ENCODE measurements at regions not wholly inside any gene's neighbourhood (a gene's known extent, or its start where the extent isn't known, plus 50 kb on each side); places are given as distances from the start of the nearest gene placed in this dataset.
A peak's percentile ranks its signal among the peaks of the same experiment; 100 is the strongest.

DNA sequence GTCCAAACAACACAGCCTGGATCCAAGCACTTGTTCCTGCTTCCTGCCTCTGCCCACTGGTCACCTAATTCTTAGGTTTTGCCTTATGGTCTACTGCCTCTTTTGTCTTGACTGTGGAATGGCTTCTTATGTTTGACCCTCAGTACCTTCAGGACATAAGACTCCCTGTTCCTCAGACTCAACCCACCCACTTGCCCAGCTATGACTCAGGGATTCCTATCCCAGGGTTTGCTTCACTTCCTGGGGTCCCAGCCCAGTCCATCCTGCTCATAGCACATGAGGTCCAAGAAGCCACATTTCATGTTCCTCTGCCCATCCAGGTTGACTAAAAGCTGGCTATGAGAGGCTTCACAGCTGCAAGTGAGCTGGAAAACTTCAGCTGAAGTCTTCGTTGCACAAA lies 320.9 kb upstream of the CDH5 start:
- DNase-seq (ENCODE audit: low read depth): peak; percentile 28
- TF ChIP-seq, protein P1, sequence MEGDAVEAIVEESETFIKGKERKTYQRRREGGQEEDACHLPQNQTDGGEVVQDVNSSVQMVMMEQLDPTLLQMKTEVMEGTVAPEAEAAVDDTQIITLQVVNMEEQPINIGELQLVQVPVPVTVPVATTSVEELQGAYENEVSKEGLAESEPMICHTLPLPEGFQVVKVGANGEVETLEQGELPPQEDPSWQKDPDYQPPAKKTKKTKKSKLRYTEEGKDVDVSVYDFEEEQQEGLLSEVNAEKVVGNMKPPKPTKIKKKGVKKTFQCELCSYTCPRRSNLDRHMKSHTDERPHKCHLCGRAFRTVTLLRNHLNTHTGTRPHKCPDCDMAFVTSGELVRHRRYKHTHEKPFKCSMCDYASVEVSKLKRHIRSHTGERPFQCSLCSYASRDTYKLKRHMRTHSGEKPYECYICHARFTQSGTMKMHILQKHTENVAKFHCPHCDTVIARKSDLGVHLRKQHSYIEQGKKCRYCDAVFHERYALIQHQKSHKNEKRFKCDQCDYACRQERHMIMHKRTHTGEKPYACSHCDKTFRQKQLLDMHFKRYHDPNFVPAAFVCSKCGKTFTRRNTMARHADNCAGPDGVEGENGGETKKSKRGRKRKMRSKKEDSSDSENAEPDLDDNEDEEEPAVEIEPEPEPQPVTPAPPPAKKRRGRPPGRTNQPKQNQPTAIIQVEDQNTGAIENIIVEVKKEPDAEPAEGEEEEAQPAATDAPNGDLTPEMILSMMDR (conservative IDR thresholded peaks at IDR 0.05; ENCODE audit: low read depth, low read length): no peak
- H3K4me3 ChIP-seq (ENCODE audit: low read depth, low read length): no peak overlapping the region

DNA sequence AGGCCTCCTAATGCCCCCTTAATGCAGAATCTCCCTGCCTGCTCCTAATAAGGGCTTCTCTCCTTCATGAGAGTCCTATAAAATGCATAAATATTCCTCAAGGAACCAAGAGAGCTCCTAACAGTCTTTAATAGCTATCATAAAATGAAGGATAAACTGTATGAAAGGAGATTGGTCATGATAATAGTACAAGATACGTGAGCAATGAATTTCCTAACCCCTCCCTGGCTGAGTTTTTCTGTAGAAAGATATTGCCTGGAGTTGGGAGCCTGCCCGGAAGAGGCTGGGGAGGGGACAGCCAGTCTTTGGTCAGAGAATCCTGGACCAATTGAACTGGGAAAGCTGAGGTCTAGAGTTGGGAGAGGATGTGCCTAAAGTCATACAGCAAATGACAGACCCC lies 321.9 kb upstream of the CDH5 start:
- H3K4me3 ChIP-seq (ENCODE audit: low read depth, low read length): no peak overlapping the region
- TF ChIP-seq, protein P1 (conservative IDR thresholded peaks at IDR 0.05; ENCODE audit: low read depth, low read length): no peak
- DNase-seq (ENCODE audit: low read depth): no peak

DNA sequence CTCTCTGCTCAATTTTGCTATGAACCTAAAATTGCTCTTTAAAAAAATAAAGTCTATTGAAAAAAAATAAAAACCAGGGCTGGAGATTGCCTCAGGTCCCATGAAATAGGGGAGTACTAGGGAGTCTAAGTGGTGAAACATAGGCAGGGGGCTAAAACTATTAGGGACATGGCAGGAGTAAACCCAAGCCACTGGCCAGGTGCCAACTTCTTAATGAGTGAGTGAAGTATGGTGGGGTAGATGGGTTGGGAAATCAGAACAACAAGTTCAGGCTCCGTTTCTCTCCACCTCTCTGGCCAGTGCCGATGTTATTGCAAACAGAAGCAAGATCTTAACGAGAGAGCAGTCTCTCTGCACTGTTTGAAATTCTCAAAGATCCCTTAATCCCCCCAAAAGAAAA lies 322.4 kb upstream of the CDH5 start:
- H3K4me3 ChIP-seq (ENCODE audit: low read depth, low read length): no peak overlapping the region
- TF ChIP-seq, protein P1 (conservative IDR thresholded peaks at IDR 0.05; ENCODE audit: low read depth, low read length): no peak
- no peak for DNase-seq (ENCODE audit: low read depth)

DNA sequence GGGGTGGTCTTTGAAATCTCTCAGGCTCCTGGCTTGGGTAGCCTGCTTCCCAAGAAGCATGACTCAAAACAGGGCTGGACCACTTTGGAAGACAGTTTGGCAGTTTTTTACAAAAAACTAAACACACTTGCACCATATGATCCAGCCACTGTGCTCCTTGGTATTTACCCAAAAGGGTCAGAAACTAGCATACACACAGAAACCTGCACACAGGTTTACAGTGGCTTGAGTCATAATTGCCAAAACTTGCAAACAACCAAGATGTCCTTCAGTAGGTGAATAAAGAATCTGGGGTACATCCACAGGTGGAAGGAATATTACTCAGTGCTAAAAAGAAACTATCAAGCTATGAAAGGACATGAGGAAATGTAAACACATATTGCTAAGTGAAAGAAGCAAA lies 323.2 kb upstream of the CDH5 start:
- no peak overlapping the region for H3K4me3 ChIP-seq (ENCODE audit: low read depth, low read length)
- DNase-seq (ENCODE audit: low read depth): no peak
- TF ChIP-seq, protein P1 (conservative IDR thresholded peaks at IDR 0.05; ENCODE audit: low read depth, low read length): no peak

DNA sequence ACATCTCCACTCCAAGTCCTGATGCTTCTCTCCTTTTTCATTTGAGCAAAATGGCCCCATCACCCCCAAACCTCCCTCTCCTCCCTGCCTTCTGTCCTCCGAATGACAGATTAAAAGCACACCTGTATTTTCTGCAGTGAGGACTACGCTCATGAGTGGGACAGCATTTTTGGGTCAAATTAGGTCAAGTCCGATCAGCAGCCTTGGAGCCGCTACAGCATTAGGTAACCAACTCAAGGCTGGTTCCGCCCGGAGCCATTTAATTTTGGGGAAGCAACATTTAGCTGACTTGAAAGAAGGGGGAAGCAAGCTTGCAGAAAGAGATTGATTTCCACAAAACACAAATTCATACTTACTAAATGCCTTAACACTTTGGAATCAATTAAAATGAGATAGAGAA lies 324.1 kb upstream of the CDH5 start:
- TF ChIP-seq, protein P1 (conservative IDR thresholded peaks at IDR 0.05; ENCODE audit: low read depth, low read length): no peak
- no peak overlapping the region for H3K4me3 ChIP-seq (ENCODE audit: low read depth, low read length)

DNA sequence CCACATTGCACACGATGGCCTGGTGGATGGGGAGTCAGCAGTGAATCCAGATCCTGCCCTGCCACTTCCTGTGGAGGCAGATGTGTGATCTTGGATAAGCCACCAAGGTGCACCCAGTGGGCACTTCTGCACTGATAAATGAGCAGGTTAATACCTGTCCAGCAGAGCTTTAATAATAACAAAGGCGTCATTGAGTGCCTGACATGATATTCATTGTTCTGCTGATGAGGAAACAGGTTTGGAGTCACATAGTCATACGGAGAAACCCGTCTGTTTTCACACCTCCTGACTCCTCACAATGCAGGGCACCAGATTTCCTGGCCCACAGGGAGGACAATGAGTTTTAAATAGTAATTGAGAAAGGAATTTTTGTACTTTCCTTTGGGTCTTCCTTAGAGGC lies 324.6 kb upstream of the CDH5 start:
- TF ChIP-seq, protein P1 (conservative IDR thresholded peaks at IDR 0.05; ENCODE audit: low read depth, low read length): no peak
- H3K4me3 ChIP-seq (ENCODE audit: low read depth, low read length): no peak overlapping the region
- DNase-seq (ENCODE audit: low read depth): no peak

More for the DNA sequence above, 324.1 kb upstream of the CDH5 start:
- DNase-seq (ENCODE audit: low read depth): no peak

DNA sequence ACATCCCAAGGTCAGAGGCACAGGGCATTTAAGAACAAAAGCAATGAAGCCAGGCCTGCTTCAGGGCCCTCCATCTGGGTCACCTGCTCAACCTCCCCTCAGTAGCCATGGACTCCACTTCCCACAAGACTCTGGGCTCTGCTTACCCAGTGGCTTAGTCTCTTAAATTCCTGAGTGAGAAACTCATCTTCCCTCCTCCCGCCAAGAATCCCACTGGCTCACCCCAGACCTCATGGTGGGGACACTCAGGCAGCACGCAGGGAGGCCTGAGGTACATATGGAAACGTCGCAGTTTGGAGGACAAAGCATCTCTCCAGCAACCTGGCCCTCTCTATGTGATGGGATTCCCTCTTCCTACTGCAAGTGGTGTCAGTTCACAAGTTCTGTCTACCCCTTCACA lies 326.7 kb upstream of the CDH5 start:
- no peak for DNase-seq (ENCODE audit: low read depth)
- H3K4me3 ChIP-seq (ENCODE audit: low read depth, low read length): no peak overlapping the region
- TF ChIP-seq, protein P1 (conservative IDR thresholded peaks at IDR 0.05; ENCODE audit: low read depth, low read length): no peak

Data from choroid plexus epithelial cell (primary cell).